ENCODE measurements at regions not wholly inside any gene's neighbourhood (a gene's known extent, or its start where the extent isn't known, plus 50 kb on each side); places are given as distances from the start of the nearest gene placed in this dataset.

- TF ChIP-seq DZIP1 (CRISPR knock-in tag; IDR thresholded peaks at IDR 0.05), result no peak
- TF ChIP-seq ZNF430 (CRISPR knock-in tag; IDR thresholded peaks at IDR 0.05), result no peak
- TF ChIP-seq, protein P1, sequence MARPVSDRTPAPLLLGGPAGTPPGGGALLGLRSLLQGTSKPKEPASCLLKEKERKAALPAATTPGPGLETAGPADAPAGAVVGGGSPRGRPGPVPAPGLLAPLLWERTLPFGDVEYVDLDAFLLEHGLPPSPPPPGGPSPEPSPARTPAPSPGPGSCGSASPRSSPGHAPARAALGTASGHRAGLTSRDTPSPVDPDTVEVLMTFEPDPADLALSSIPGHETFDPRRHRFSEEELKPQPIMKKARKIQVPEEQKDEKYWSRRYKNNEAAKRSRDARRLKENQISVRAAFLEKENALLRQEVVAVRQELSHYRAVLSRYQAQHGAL (CRISPR knock-in tag; IDR thresholded peaks at IDR 0.05; ENCODE audit: not compliant biosample characterization), result no peak
Measured at GRCh38 chr15:89007989-89008388, 80.3 kb upstream of the ABHD2 start (continued).

DNA sequence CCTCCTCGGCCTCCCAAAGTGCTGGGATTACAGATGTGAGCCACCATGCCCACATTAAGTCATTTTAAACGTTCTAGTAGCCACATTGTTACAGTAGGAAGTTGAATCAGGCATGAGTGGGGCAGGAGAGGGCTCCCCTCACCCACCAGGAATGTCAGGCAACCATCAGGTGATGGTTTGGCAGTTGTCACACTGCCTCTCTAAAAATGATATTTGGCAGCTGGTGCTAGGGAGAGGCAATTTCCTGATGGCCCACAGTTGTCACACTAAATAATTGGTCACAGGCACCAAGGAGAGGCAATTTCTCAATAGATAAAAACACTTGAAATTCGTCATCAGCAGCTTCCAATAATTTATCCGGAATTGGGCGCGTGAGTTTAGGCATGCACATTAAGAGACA is 79.2 kb upstream of the ABHD2 start:
- intact Hi-C loops (cut with micrococcal nuclease; ENCODE audit: unreplicated experiment), result no loop called here

More for the DNA sequence above, 79.2 kb upstream of the ABHD2 start:
- no peaks in the 10 kb centered on the region for H3K79me2 ChIP-seq (ENCODE audit: insufficient read depth, low read length)
- H3K4me2 ChIP-seq (ENCODE audit: low read depth, low read length), result no peak overlapping the region
- ChIA-PET CTCF (ENCODE audit: low intra/inter-chr PET ratio, low total read pairs) (no interaction called here), POLR2A (no interaction called here)
- BruUV-seq (replicated peaks), result no TSS peak
- no peak for DNase-seq (ENCODE audit: low spot score)
- H3K4me3 ChIP-seq (replicated peaks in 1 of 3; ENCODE audit: insufficient read depth in 1 of 3, low read depth in 2 of 3, low read length in 3 of 3), result no peak overlapping the region
- in situ Hi-C loops (cut with HindIII; ENCODE audit: extremely low pct_ligation_motif_present, low pct_unique_long_range_greater_than_20kb), result no loop called here
- peaks cover under 1% of the 10 kb centered on the region; the same call in 1 of the 2 replicates for H3K4me1 ChIP-seq (ENCODE audit: insufficient read depth, low read length)
- H3K36me3 ChIP-seq (replicated peaks in 1 of 2; ENCODE audit: control insufficient read depth in 1 of 2, insufficient read depth in 2 of 2, low read length in 2 of 2), result no peaks in the 10 kb centered on the region
- ATAC-seq, result no peak
- 48% methylated on average over 6 of the region's 6 CpGs for WGBS (ENCODE audit: low lambda C conversion rate)
- TF ChIP-seq ZNF512B (CRISPR knock-in tag; IDR thresholded peaks at IDR 0.05; ENCODE audit: borderline replicate concordance), result no peak
- no peak for TF ChIP-seq ZNF225 (CRISPR knock-in tag; IDR thresholded peaks at IDR 0.05)
- no peak for TF ChIP-seq ZNF317 (CRISPR knock-in tag; IDR thresholded peaks at IDR 0.05)
- TF ChIP-seq FLYWCH1 (CRISPR knock-in tag; IDR thresholded peaks at IDR 0.05), result no peak
- no peak overlapping the region for H3K9ac ChIP-seq (ENCODE audit: insufficient read depth, low read depth, low read length)
- no peaks in the 10 kb centered on the region for H3K9me3 ChIP-seq (ENCODE audit: low read length)
- no peak overlapping the region for H3K27ac ChIP-seq (ENCODE audit: extremely low read length, insufficient read depth, low read length)
- H4K20me1 ChIP-seq (ENCODE audit: insufficient read depth, low read length), result no peaks in the 10 kb centered on the region
- H3K27me3 ChIP-seq (ENCODE audit: control insufficient read depth in 1 of 2, insufficient read depth in 2 of 2, low read length in 2 of 2), result no peaks in the 10 kb centered on the region; a peak in 2 of 5 replicates
- H2AFZ ChIP-seq (ENCODE audit: low read length), result no peak overlapping the region
- no peak for FAIRE-seq
